GM18499 (cell line): ENCODE measurements at regions not wholly inside any gene's neighbourhood (a gene's known extent, or its start where the extent isn't known, plus 50 kb on each side); places are given as distances from the start of the nearest gene placed in this dataset.

ENCODE experiments used
- ATAC-seq: cut with Tn5 transposase; IDR thresholded peaks from one replicate; pipeline ENCODE4 v1.9.1; 2021; ENCODE audit warnings: moderate number of reproducible peaks; ENCODE audit not compliant: insufficient read depth, unreplicated experiment

DNA sequence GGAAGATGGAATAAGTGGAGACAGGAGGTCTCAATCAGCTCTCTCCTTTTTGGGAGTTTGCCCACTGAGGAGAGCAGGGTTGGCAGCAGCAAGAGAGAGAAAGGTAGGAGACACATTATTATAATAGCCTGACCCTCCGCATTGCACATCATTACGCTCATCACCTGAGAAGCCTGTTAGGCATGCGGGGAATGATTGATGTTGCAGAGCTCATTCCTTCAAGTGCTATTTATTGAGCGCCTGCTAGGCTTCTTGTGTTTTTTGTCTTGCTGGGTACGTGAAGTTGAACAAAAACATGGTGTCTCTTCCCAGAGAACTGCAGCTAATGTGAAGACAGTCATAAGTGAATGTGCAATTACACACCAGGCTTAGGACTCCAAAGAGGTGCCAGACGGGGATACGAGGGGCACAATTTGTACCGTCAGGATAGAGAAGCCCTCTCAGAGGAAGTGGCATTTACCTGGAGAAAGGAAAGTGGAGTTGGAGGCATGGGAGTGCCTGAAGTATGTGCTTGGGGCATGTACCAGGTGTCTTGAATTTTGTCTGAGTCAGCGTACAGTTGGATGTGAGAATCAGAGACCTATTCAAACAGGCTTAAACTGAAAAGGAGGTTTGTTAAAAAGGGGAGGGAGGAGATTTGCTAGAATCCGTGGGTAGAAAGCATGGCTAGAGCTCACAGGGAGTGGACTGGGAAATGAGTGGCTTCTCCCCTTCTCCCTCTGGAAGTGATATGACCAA, 90.2 kb upstream of the SOD3 start:
- ATAC-seq, result no peak

DNA sequence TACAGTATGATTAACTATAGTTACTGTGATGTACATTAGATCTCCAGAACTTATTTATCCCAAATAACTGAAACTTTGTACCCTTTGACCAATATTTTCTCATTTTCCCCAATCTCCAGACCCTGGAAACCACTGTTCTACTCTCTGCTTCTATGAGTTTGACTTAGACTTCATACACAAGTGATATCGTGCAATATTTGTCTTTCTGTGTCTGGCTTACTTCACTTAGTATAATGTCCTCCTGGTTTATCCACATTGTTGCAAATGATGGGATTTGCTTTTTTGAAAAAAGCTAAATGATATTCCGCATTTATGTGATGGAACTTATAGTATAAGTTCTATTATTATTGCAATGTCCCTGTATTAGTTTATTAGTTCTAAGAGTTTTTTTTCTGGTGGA, 81.8 kb upstream of the SOD3 start:
- ATAC-seq, result no peak

DNA sequence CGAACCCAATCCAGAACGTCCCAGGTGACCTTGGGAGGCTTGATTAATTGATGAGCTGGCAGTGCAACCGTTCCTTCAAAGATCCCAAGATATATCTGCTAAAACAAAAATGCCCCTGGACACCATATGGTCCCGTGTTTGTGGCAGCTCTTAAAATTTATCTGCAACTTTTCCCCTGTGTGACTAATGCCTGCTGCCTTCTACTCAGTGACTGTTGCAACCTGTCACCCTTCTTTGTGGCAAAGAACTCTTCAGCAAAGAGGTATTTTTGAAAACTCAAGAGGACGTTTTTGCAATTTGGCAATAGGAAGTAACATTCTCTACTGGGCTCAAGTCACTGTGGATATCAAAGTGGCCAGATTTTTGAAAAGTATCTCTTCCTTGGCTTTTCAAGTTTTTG, 75.8 kb upstream of the SOD3 start:
- ATAC-seq, result no peak

DNA sequence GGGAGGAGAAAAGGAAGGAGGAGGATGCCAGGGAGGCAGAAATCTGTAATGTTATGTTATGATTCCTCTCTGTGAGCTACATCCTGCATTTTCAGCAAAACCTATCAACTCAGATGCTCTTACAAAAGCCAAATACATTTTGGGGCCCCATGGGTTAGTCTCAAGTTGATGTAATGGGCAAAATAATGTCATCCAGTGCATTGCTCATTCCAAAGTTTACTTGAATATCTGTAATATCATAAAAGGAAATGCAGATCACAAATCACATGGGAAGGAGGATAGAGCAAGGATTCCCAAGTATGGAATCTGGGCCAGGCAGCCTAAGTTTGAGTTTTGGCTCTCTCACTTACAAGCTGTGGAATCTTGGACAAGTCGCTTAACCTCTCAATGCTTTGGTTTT, 74.9 kb upstream of the SOD3 start:
- ATAC-seq, result no peak

DNA sequence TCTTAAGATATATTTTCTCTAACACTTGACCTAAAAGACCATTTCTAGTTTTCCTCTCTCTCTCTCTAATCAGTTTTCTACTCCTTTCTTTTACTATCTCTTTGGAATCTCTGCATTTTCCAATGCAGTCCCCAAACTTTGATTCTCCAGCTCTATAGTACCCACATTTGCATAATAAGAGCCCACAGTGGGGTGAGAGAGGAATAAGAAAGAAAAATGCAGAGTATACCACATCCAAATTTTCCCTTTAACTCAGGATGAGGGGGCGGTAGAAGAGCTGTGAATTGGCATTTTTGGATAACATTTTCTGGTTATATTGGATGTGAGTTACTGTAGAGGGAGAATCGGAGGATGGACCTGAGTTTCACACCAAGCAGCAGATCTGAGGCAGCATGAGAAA, 74.4 kb upstream of the SOD3 start:
- no peak for ATAC-seq

DNA sequence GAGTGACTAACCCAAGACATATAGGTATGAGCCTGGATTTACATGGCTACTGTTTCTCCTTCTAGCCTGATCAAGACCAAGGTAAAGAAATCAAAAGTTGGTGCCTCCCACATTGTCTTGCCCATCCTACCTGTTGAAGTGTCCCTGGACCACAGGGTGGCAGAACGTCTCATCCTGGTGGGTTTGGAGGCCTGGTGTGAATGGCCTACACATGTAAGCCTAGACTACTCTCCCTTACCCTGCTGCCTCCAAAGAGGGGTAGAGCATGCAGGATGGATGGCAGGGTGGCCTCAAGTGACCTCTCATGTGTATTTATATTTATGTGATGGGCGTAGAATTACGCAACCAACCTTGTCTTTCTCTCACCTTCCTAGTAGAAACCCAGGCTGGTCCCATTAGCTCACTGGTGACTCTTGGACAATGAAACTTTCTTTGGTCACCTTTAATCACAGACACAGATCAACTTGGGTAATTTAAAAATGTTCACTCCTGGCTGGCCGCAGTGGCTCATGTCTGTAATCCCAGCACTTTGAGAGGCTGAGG, 73.3 kb upstream of the SOD3 start:
- ATAC-seq, result no peak

DNA sequence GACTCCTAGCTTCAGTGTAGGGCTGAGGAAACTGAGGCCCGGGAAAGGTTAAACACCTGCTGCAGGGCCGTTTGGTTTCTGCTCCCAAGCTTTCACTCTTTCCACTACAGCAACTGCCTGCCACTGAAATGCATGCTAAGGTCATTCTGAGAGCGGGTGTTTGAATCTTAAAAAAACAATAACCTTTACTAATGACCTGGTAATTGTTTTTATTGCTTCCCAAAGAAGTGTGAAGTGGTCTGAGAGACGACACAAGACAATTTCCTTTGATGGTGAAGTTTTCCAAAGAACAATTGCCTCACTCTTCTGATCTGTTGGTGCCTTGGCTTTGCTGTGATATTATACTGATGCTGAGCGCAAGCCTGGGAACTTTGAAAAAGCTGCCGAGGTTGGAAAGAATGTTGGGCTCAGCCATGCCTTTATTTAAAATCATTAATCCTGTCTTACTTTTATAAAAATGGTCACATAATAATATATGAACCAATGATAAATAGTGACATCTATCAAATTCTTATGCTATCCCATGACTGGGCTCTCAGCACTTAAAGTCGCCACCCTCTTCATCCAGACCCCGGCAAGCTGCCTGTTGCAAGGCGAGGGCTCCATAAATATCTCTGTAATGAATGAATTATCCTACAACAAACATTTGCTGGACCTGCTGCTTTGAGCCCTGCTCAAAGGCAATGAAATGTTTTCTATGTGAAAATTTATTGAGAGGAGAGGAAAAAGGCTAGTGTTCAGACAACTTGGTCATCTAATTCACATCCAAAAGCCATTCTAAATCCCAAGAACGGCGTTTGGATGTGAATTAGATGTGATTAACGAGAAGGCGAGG, 67.8 kb upstream of the SOD3 start:
- no peak for ATAC-seq

DNA sequence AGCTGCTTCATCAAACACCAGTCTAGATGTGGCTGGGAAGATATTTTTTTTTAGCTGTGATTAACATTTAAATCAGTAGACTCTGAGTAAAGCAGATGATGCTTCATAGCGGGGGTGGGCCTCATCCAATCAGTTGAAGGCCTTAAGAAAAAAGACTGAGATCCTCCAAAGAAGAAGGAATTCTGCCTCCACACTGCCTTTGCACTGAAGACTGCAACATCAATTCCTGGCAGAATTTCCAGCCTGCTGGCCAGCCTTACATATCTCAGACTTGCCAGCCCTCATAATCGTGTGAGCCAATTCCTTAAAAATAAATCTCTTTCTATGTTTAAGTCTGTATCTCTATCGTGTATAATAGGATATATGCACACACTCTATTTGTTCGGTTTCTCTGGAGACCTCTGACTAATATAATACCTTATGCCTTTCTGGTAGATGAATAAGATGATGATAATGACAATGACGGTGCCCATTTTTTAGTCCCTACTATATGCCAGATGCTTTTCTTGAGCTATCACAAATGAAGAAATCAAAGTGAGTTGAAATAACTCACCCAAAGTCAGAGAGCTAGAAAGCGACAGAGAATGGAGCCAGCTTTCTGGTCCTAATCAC, 66.1 kb upstream of the SOD3 start:
- no peak for ATAC-seq

DNA sequence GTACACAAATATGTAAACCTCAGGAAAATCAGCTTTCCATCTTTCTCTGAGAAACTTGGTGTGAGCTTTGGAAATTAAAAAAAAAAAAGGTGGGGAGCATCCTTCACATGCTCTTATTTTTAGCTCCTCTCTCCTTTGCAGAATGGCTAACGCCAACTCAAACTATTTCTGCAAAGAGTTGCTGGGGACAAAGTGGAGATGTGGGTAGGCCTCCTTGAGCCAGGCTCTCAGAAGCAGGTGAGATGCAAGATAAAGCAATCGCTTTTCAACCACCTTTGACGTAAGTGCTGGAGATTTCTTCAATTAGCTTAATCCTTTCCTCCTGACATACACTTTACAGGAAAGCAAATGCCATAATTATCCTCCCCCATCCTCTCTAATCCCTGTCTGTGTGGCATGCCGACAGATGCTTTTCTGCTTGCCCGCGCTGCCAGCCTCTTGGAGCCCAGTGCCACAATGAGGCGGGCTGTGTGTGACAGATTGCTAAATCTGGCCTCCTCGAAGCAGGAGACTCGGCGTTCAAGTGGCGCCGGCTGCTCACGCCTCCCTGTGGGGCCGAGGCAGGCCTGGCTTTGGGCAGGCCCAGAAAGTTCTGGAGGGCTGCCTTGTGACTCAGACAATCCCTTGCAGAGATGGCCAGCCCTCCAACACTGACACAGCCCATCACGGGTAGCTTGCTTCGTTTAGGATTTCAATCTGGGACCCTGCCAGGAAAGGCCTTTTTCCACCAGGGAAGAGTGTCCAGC, 64.9 kb upstream of the SOD3 start:
- no peak for ATAC-seq

DNA sequence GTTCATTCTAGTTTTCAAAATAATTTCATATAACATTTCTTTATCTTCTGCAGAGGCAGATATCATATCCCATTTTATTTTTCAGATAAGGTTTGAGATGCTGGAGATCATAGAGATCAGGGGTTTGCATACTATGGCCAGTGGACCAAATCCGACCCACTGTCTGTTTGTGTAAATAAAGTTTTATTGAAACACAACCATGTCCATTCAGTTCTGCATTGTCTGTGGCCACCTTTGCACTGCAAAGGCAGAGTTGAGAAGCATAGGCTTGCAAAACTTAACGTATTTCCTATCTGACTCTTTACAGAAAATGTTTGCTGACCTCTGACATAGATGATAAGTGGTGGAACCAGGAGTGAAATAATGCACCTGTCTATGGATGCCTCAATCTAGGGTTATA, 63.9 kb upstream of the SOD3 start:
- ATAC-seq, result no peak

DNA sequence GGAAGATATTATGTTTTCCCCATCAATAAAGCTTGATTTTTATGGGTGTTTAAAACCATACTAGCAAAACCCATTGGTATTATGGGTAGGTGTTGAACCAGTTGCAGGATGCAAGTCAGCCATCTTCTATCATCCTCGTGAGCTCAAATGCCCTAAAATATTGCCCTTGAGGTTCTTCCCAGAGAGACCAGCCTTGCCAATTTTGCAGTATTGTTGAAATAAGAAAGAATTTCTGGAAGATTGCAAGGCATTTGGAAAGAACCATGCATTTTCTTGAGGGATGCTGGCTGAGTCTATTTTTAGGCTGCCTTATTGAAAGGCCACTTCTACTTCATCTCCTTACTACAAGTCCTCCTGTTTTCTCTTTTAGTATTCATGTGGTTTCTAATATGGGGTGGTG, 60.9 kb upstream of the SOD3 start:
- ATAC-seq, result no peak

DNA sequence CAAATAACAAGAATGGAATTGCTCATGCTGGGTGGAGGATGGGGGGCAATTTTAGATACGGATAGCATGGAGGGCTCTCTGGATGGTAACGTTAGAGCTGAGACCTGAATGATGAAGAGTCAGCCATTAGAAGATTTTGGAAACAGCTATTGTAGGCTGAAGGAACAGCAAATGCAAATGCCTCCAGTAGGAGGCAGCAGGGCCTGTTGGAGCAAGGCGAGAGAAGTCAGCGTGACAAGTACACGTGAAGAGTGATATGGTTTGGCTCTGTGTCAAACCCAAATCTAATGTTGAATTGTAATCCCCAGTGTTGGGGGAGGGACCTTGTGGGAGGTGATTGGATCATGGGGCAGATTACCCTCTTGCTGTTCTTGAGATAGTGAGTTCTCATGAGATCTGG, 59.3 kb upstream of the SOD3 start:
- no peak for ATAC-seq

DNA sequence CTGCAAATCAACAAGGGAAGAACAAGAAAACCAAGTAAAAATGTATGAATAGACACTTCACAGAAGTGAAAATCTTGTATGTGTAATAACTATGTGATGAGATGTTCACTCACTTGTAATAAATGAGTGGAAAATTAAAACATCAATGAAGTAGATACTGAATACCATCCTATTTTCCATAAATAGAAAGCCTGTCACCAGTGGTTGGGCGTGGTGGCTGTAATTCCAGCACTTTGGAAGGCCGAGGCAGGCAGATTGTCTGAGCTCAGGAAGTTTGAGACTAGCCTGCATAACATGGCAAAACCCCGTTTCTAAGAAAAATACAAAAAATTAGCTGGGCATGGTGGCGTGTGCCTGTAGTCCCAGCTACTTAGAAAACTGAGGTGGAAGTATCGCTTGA, 53.5 kb upstream of the SOD3 start:
- ATAC-seq, result no peak

DNA sequence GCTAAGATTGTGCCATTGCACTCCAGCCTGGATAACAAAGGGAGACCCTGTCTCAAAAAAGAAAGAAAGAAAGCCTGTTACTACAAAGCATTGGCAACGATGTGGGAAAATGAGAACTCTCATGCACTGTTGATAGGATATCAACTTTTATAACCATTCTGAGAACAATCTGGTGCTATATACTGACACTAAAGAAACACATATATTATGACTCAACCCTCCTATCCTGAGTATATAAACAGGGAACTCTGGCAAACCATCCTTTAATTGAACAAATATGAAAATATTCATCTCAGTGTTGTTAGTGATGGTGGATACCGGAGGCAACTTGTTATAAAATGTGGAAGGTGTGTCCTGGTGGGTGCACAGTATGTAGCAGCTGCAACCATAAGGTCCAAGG, 53.0 kb upstream of the SOD3 start:
- no peak for ATAC-seq

DNA sequence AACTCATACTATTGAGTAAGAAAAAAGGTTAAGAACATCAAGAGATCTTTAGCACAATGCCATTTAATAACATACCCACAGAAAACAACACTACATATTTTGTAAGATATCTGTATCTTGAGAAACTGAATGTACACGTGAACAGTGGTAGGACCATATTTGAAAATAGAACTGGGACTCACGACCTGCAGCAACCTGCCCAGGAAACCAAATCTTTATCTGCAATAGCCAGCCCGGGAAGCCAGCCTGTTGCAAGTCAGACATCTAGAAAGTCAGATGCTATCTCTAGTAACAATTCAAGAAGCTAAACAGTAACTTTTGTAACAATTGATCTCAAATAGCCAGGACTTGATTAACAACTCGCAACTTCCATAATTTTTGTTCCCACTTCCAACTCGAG, 52.6 kb upstream of the SOD3 start:
- ATAC-seq, result no peak

DNA sequence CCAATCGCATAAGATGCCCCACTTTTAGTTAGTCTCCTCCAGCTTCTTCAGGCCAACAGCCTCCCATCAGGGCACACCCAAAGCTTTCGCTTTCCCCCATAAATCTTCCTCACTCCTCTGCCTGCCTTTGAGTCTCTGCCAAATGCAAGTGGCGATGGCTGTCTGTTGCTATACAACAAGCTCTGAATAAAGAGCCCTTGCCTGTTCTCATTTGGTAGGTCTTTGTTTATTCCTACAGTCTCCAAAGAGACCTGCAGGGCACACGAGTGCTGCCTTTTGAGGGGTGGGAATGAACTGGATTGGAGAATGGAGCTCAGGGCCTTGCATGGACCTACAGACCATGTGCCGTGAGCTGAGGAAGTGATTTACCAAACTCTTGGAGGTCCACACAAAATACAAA, 52.2 kb upstream of the SOD3 start:
- no peak for ATAC-seq

DNA sequence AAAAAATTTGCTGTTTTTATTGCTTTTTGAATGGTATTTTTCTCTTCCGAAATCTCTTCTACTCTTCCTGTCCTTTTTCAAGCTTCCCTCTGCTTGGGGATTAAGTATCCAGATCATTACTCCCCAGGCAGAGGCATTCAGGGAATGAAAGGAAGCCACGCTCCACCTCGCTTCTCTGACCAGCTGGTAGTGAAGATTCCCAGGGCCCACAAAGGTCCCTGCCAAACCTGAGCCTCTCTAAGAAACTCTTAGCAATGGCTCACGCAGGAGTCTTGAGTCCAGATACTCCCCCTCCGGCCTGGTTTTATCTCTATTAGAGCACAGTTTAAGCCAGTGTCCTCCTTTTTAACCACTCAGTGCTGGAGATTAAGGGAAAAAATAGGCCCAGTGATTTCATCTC, 51.4 kb upstream of the SOD3 start:
- no peak for ATAC-seq

DNA sequence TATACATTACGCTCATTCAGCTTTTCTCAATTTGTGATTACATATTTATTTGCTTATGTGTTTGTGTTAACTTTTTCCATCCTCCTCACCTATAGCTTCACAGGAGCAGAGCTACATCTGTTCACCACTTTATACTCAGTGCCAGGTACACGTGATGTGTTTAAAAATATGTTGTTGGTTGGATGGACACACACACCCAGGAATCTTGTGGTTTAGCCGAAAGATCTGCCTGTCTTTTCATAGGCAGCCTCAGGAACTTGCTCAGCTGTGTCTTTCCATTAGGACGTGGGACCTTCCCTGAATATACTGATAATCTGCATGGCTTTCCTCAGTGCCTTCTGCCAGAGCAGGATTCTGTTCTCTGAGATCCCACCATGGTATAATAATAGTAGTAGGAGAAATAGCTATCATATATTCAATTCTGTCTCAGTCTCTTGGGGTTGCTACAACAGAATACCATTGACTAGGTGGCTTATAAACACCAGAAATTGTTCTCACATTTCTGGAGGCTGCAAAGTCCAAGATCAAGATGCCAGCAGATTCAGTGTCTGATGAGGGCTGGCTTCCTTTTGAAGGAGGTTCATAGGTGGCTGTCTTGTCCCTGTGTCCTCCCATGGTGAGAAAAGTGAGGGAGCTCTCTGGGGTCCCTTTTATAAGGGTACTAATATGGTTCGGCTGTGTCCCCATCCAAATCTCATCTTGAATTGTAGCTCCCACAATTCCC, 50.0 kb upstream of the SOD3 start:
- ATAC-seq, result no peak
